Liver (tissue), 3 donors: ENCODE measurements at regions not wholly inside any gene's neighbourhood (a gene's known extent, or its start where the extent isn't known, plus 50 kb on each side); places are given as distances from the start of the nearest gene placed in this dataset.

ENCODE experiments used
- CTCF ChIP-seq: fragments of 150-350 bp; IDR thresholded peaks from 2 replicates; pipeline ENCODE4 v1.5.1; 2017; ENCODE audit warnings: improper control_type of control experiment, low read depth, low read length; ENCODE audit not compliant: missing input control
- GABPA ChIP-seq, 2 donors: IDR thresholded peaks in 1 of 2; conservative IDR thresholded peaks in 1 of 2; 2 replicates each; pipeline ENCODE4 v1.6.1; 2016; ENCODE audit warnings: antibody characterized with exemption in 2 of 2, mild to moderate bottlenecking in 1 of 2, moderate library complexity in 1 of 2
- MAX ChIP-seq: IDR thresholded peaks from 2 replicates; pipeline ENCODE4 v1.6.1; 2016; ENCODE audit warnings: antibody characterized with exemption
- RAD21 ChIP-seq, 2 donors: IDR thresholded peaks; 2 replicates each; pipeline ENCODE4 v1.6.1; 2016; ENCODE audit warnings: antibody characterized with exemption in 2 of 2, mild to moderate bottlenecking in 2 of 2
- REST ChIP-seq: IDR thresholded peaks from 2 replicates; pipeline ENCODE4 v1.6.1; 2016; ENCODE audit warnings: antibody characterized with exemption, mild to moderate bottlenecking
- SP1 ChIP-seq: IDR thresholded peaks from 2 replicates; pipeline ENCODE4 v1.6.1; 2018; ENCODE audit warnings: antibody characterized with exemption, mild to moderate bottlenecking
- TAF1 ChIP-seq: conservative IDR thresholded peaks from 2 replicates; pipeline ENCODE4 v1.6.1; 2016; ENCODE audit warnings: antibody characterized with exemption, mild to moderate bottlenecking
- YY1 ChIP-seq: IDR thresholded peaks from 2 replicates; pipeline ENCODE4 v1.6.1; 2016; ENCODE audit warnings: antibody characterized with exemption, mild to moderate bottlenecking
- donor health status: healthy.
- donor health status: healthy.

- TF ChIP-seq REST, result no peak
- no peak for TF ChIP-seq RAD21 (IDR thresholded peaks at IDR 0.05)
- TF ChIP-seq YY1, result no peak
- TF ChIP-seq TAF1, result no peak
- no peak for TF ChIP-seq SP1
- no peak for TF ChIP-seq GABPA (IDR thresholded peaks at IDR 0.05 in 1 of 2, conservative IDR thresholded peaks at IDR 0.05 in 1 of 2)
- no peak for TF ChIP-seq MAX
- TF ChIP-seq CTCF, result no peak
Observed at GRCh38 chr16:52958951-52959350, 93.7 kb downstream of the CHD9NB start.
